DLD1 (cell line): ENCODE measurements at regions not wholly inside any gene's neighbourhood (a gene's known extent, or its start where the extent isn't known, plus 50 kb on each side); places are given as distances from the start of the nearest gene placed in this dataset.
"Not testable (repeated sequence)": the region's sequence is repeated elsewhere in the genome, so short reads cannot be mapped to it uniquely, and the experiment has no call there.

Experiments used
- in situ Hi-C: cut with HindIII; loops from 2 replicates; pipeline ENCODE4 v1.10.0; 2017; ENCODE audit warnings: low sequenced_read_pairs

- in situ Hi-C loops: no loop called here
Observed at GRCh38 chr6:120852293-120852849, 481.9 kb downstream of the TBC1D32 start.

GRCh38 chr6:120826253-120826652 is 508.0 kb downstream of the TBC1D32 start:
- in situ Hi-C loops: no loop called here

- in situ Hi-C loops: no loop called here
Observed at GRCh38 chr6:120816794-120817193, 517.5 kb downstream of the TBC1D32 start.

DNA sequence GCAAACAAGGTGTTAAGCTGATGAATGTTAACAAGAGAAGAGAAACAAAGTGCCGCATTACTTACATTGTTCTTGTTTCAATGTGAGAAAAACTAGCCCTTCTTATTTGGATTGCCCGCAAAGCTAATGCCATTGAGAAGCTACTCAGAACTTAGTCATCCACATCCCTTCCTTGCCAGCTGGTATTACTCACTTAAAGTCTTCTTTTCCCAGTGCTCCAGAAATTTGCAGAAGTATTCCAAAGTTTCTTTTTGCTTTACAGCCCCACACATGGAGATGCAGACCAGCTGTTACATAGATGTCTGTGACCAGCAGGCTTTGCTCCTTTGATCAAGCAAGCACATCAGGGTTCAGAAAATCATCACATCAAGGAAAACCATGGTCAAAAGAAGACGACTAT is 529.0 kb downstream of the TBC1D32 start:
- in situ Hi-C loops: no loop called here

- in situ Hi-C loops: no loop called here
Observed at GRCh38 chr6:120804612-120805011, 529.7 kb downstream of the TBC1D32 start.

GRCh38 chr6:120786682-120787081 is 547.6 kb downstream of the TBC1D32 start:
- in situ Hi-C loops: no loop called here

DNA sequence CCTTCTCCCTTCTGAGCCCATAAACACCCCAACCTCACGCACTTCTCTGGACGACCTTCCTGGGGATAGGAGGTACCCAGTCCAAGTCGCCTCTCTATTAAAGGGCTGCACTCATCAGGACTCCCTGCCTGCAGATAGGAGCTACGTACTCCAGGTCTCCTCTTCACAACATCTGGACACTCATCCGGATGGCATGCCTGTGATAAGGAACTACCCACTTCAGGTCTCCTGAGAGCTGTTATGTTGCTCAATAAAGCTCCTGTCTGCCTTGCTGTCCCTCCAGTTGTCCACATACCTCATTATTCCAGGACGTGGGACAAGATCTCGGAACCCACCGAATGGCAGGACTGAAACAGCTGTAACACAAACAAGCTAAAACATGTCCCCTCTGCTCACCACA is 548.0 kb downstream of the TBC1D32 start:
- in situ Hi-C loops: no loop called here

DNA sequence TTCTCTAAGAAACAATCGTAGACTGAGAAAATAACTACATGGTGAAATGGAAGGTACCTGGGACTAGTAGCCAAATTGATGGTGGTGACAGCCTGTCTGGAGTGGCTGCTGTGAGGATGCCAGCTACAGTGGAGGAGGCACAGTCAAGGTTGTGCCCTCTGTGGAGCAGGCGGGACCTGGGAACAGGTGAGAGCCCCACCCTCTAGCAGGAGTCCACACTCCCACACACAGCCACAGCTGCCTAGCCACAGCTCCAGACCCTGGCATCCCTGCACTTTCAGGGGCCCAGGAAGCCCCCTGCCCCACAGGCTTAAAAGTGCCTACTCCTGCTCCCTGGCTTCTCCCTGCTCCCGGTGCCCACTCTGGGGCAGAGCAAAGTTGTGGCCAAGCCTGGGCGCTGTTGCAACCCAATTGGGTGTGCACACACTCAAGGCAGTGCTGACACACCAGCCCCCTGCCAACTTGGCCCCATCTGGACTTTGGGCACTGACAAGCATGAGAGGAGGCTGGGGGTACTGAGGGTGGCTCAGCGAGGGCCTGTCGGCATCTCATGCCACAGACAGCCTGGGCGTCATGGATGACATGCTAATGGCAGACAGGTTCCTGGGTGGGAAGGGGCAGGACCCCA is 548.7 kb downstream of the TBC1D32 start:
- in situ Hi-C loops: no loop called here

GRCh38 chr6:120779441-120779840 is 554.8 kb downstream of the TBC1D32 start:
- in situ Hi-C loops: no loop called here

DNA sequence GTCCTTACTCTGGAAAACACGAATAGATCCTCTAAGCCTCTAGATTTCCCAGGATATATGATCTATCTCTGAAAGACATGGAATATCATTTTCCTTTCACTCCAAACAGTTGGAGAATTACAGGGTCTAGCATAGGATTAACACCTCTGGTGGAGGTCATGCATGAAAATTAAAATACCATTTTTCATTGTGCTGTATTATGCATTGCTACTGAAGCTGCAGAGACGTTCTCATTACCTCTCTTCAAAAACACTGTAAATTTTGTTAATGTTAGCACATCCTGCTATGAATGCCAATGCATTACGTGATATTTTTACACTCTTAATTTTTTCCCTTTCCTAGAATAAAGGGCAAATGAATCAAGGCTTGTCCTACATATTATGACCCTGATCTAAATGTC is 558.6 kb downstream of the TBC1D32 start:
- in situ Hi-C loops: no loop called here

GRCh38 chr6:120774275-120774674 is 560.0 kb downstream of the TBC1D32 start:
- in situ Hi-C loops: no loop called here

DNA sequence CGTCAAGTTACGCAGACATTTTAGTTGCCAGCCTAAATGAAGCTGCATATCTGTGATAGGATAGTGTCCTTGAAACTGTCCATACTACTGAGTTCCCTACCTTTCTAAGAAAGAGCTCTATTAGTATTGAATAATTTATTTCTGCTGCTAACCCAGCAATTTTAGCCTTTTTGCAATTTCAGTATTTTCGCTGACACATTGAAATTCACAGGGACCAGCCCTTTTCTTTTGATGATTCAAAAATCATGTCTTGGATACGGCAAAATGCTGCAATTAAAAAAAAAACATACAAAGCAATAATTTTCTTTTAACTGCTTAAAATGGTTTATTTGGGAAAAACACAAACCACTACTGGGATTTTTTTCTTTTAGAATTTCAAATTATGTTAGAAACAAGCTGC is 563.3 kb downstream of the TBC1D32 start:
- in situ Hi-C loops: no loop called here

GRCh38 chr6:120764312-120764711 is 570.0 kb downstream of the TBC1D32 start:
- in situ Hi-C loops: no loop called here

DNA sequence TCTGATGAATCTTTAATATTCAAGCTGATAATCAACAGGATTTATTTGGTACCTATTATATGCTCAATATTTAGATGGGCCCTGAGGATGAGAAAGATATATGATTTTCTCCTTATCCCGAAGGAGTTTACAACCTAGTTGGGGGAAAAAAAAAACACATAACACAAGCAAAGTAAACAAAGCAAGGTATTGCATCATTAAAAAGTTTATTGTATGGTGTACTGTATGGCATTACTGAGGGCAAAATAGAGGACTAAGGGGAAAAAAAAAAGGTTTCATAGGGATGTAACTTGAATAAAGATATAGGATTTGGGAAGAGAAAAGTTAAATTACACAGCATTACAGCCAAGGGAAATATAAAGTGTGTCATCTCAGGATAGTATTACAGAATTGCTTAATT is 574.7 kb downstream of the TBC1D32 start:
- in situ Hi-C loops: no loop called here

DNA sequence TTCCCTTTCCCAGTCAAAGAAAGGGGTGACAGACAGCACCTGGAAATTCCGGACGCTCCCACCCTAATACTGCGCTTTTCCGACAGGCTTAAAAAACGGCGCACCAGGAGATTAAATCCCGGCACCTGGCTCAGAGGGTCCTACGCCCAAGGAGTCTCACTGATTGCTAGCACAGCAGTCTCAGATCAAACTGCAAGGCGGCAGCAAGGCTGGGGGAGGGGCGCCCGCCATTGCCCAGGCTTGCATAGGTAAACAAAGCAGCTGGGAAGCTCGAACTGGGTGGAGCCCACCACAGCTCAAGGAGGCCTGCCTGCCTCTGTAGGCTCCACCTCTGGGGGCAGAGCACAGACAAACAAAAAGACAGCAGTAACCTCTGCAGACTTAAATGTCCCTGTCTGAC is 585.7 kb downstream of the TBC1D32 start:
- in situ Hi-C loops: not testable (repeated sequence)

GRCh38 chr6:120736740-120737139 is 597.5 kb downstream of the TBC1D32 start:
- in situ Hi-C loops: no loop called here

- in situ Hi-C loops: no loop called here
Observed at GRCh38 chr6:120735641-120736040, 598.6 kb downstream of the TBC1D32 start.

- in situ Hi-C loops: no loop called here
Observed at GRCh38 chr6:120711255-120711654, 623.0 kb downstream of the TBC1D32 start.

GRCh38 chr6:120700001-120700400 is 634.3 kb downstream of the TBC1D32 start:
- in situ Hi-C loops: no loop called here

GRCh38 chr6:120686492-120686891 is 647.8 kb downstream of the TBC1D32 start:
- in situ Hi-C loops: no loop called here

GRCh38 chr6:120682145-120682544 is 652.1 kb downstream of the TBC1D32 start:
- in situ Hi-C loops: no loop called here

- in situ Hi-C loops: no loop called here
Observed at GRCh38 chr6:120681204-120681603, 653.1 kb downstream of the TBC1D32 start.

GRCh38 chr6:120675886-120676285 is 658.4 kb downstream of the TBC1D32 start:
- in situ Hi-C loops: no loop called here
